Adrenal gland (tissue), 5 donors: ENCODE measurements at regions not wholly inside any gene's neighbourhood (a gene's known extent, or its start where the extent isn't known, plus 50 kb on each side); places are given as distances from the start of the nearest gene placed in this dataset.

Source experiments
- POLR2A ChIP-seq, 2 donors: fragments of 450-650 bp; IDR thresholded peaks; one replicate each; pipeline ENCODE4 v1.6.1; 2017; ENCODE audit warnings: antibody characterized with exemption in 2 of 2, mild to moderate bottlenecking in 2 of 2, moderate library complexity in 1 of 2
- TF ChIP-seq, protein P1 (sequence below), 6 experiments: fragments of 450-650 bp in 4 of 6; fragments of 200-600 bp in 2 of 6; sonication (generic) in 1 of 6; IDR thresholded peaks; 1 replicate in 5 of 6; 2 replicates in 1 of 6; pipeline versions ENCODE4 v1.5.1 to v1.8.0; 2016 to 2021; ENCODE audit warnings: antibody characterized with exemption in 6 of 6, mild to moderate bottlenecking in 2 of 6, moderate library complexity in 1 of 6
- donor health status: DM: no; HTN: no; CAD: no.

DNA sequence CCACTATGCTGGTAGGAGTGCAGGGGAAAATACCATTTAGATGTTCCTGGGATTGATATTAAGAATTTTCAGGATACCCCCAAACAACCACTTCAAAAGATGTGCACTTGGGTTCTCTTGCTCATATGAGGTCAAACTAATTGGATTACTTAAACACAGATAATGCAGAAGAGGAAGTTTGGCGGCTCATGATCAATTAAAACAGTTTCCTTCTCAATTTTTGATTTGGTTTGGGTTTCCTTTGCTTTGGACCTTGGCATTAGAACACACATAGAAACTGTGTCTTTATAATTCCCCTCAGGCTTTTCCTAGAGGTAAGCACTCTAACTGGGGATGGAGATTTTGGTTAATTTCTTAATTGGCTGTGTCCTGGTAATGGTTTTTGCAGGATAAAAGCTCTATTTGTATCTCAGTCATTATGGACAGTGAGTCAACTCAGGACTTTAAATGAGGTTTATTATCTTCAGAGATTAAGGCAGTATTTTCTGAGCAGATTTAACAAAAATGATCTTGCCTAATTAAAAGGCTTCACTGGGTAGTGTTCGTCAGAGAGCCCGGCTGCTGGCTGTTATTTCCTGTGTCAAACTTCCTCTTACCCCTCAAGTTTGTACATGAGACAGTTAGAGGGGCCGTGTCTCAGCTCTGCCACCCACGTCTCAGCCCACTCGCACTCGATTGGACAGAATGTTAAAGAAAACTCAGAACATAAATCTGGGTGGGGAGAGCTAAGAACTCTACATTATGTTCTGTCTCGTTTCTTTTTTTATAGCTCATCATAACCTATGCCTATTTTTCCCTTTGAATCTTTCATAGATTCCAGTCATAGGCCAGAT, 50.3 kb upstream of the PREP start:
- TF ChIP-seq, protein P1, sequence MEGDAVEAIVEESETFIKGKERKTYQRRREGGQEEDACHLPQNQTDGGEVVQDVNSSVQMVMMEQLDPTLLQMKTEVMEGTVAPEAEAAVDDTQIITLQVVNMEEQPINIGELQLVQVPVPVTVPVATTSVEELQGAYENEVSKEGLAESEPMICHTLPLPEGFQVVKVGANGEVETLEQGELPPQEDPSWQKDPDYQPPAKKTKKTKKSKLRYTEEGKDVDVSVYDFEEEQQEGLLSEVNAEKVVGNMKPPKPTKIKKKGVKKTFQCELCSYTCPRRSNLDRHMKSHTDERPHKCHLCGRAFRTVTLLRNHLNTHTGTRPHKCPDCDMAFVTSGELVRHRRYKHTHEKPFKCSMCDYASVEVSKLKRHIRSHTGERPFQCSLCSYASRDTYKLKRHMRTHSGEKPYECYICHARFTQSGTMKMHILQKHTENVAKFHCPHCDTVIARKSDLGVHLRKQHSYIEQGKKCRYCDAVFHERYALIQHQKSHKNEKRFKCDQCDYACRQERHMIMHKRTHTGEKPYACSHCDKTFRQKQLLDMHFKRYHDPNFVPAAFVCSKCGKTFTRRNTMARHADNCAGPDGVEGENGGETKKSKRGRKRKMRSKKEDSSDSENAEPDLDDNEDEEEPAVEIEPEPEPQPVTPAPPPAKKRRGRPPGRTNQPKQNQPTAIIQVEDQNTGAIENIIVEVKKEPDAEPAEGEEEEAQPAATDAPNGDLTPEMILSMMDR (IDR thresholded peaks at IDR 0.05): no peak
- no peak for TF ChIP-seq POLR2A (IDR thresholded peaks at IDR 0.05)
